GM23338 (cell line): ENCODE measurements at regions not wholly inside any gene's neighbourhood (a gene's known extent, or its start where the extent isn't known, plus 50 kb on each side); places are given as distances from the start of the nearest gene placed in this dataset.
A peak's percentile ranks its signal among the peaks of the same experiment; 100 is the strongest.

Experiments
- ATAC-seq: fragments of 200-7000 bp; cut with Tn5 transposase; 3 replicates; pipeline ENCODE4 v1.9.1; 2020
- DNase-seq: peaks from one replicate; pipeline ENCODE4 v3.0.0-alpha.2; 2015; ENCODE audit warnings: low spot score
- H2AFZ ChIP-seq: fragments of 200-600 bp; sonication (generic); 2 replicates; pipeline ENCODE4 v1.8.0; 2016; ENCODE audit warnings: antibody characterized with exemption, mild to moderate bottlenecking, moderate library complexity
- H3F3A ChIP-seq: fragments of 200-600 bp; sonication (generic); replicated peaks from 2 replicates; pipeline ENCODE4 v1.8.0; 2017; ENCODE audit warnings: antibody characterized with exemption, mixed run types, low read depth
- H3K27ac ChIP-seq: fragments of 200-600 bp; sonication (generic); 2 replicates; pipeline ENCODE4 v1.6.1; 2016; ENCODE audit warnings: low read depth
- H3K27me3 ChIP-seq: fragments of 200-600 bp; sonication (generic); 2 replicates; pipeline ENCODE4 v1.8.0; 2016; ENCODE audit warnings: mild to moderate bottlenecking, mixed run types, moderate library complexity; ENCODE audit not compliant: insufficient read depth
- H3K36me3 ChIP-seq: fragments of 200-600 bp; sonication (generic); 2 replicates; pipeline ENCODE4 v1.8.0; 2016; ENCODE audit warnings: mild to moderate bottlenecking; ENCODE audit not compliant: insufficient read depth
- H3K4me1 ChIP-seq: fragments of 200-600 bp; sonication (generic); 2 replicates; pipeline ENCODE4 v1.8.0; 2016; ENCODE audit warnings: mild to moderate bottlenecking, moderate library complexity; ENCODE audit not compliant: insufficient read depth
- H3K4me2 ChIP-seq: fragments of 200-600 bp; sonication (generic); 2 replicates; pipeline ENCODE4 v1.7.1; 2017; ENCODE audit warnings: mixed run types
- H3K4me3 ChIP-seq: fragments of 200-600 bp; sonication (generic); 2 replicates; pipeline ENCODE4 v1.6.1; 2016; ENCODE audit warnings: mixed run types
- H3K79me2 ChIP-seq: fragments of 200-600 bp; sonication (generic); replicated peaks from 2 replicates; pipeline ENCODE4 v1.8.0; 2017; ENCODE audit warnings: mild to moderate bottlenecking; ENCODE audit not compliant: insufficient read depth
- H3K9me2 ChIP-seq: fragments of 200-600 bp; sonication (generic); 2 replicates; pipeline ENCODE4 v1.8.0; 2017; ENCODE audit not compliant: insufficient read depth
- H4K20me1 ChIP-seq: fragments of 200-600 bp; sonication (generic); replicated peaks from 2 replicates; pipeline ENCODE4 v1.8.0; 2017; ENCODE audit warnings: mild to moderate bottlenecking; ENCODE audit not compliant: insufficient read depth
- H3K27ac Mint-ChIP-seq: 2 replicates; pipeline ENCODE4 v1.8.0; 2020; ENCODE audit warnings: inconsistent platforms, mild to moderate bottlenecking, moderate library complexity, mixed read lengths
- H3K27me3 Mint-ChIP-seq: 3 replicates; pipeline ENCODE4 v1.8.0; 2022; ENCODE audit warnings: low read depth, mild to moderate bottlenecking, moderate library complexity, mixed read lengths, inconsistent platforms; ENCODE audit not compliant: insufficient read depth, poor library complexity
- H3K36me3 Mint-ChIP-seq: 3 replicates; pipeline ENCODE4 v1.8.0; 2021; ENCODE audit warnings: low read depth, mild to moderate bottlenecking, inconsistent platforms, moderate library complexity, mixed read lengths
- H3K4me1 Mint-ChIP-seq: 3 replicates; pipeline ENCODE4 v1.8.0; 2020; ENCODE audit warnings: mild to moderate bottlenecking, inconsistent platforms, mixed read lengths
- H3K4me3 Mint-ChIP-seq: 3 replicates; pipeline ENCODE4 v1.8.0; 2021; ENCODE audit warnings: moderate library complexity, mild to moderate bottlenecking, inconsistent platforms, mixed read lengths
- H3K9me3 Mint-ChIP-seq: 3 replicates; pipeline ENCODE4 v1.8.0; 2020; ENCODE audit warnings: moderate library complexity, mild to moderate bottlenecking, inconsistent platforms, mixed read lengths
- CREB1 ChIP-seq: fragments of 250-450 bp; sonication (Bioruptor Pico); IDR thresholded peaks from 2 replicates; pipeline ENCODE4 v1.5.0; 2020; ENCODE audit warnings: low read depth, mild to moderate bottlenecking, moderate library complexity
- EZH2 ChIP-seq: fragments of 200-600 bp; sonication (generic); IDR thresholded peaks from one replicate; pipeline ENCODE4 v1.8.0; 2017; ENCODE audit warnings: antibody characterized with exemption, mild to moderate bottlenecking, low read depth; ENCODE audit not compliant: unreplicated experiment
- JUNB ChIP-seq: IDR thresholded peaks from one replicate; pipeline ENCODE4 v1.6.1; 2016; ENCODE audit warnings: antibody characterized with exemption; ENCODE audit not compliant: unreplicated experiment
- POLR2AphosphoS5 ChIP-seq: IDR thresholded peaks from 2 replicates; pipeline ENCODE4 v1.6.1; 2016; ENCODE audit warnings: antibody characterized with exemption, low read depth
- STAT1 ChIP-seq: IDR thresholded peaks from one replicate; pipeline ENCODE4 v1.6.1; 2016; ENCODE audit warnings: antibody characterized with exemption; ENCODE audit not compliant: unreplicated experiment
- ZNF114 ChIP-seq: fragments of 250-450 bp; sonication (Bioruptor Pico); IDR thresholded peaks from 2 replicates; pipeline ENCODE4 v1.5.0; 2020; ENCODE audit warnings: mild to moderate bottlenecking, moderate library complexity
- ZNF331 ChIP-seq: fragments of 250-450 bp; sonication (Bioruptor Pico); IDR thresholded peaks from 2 replicates; pipeline ENCODE4 v1.5.0; 2020; ENCODE audit warnings: low read depth, mild to moderate bottlenecking, moderate library complexity
- TF ChIP-seq, protein P1 (sequence below), 2 experiments: fragments of 200-600 bp in 1 of 2; sonication (generic) in 1 of 2; conservative IDR thresholded peaks; 2 replicates each; pipeline versions ENCODE4 v1.5.1 to v1.6.1; 2016 to 2017; ENCODE audit warnings: antibody characterized with exemption in 2 of 2, low read depth in 2 of 2, mild to moderate bottlenecking in 2 of 2, moderate library complexity in 1 of 2
- TF ChIP-seq, protein P2 (sequence below): IDR thresholded peaks from one replicate; pipeline ENCODE4 v1.6.1; 2018; ENCODE audit warnings: antibody characterized with exemption; ENCODE audit not compliant: unreplicated experiment
- TF ChIP-seq, protein P3 (sequence below): IDR thresholded peaks from 2 replicates; pipeline ENCODE4 v1.6.1; 2016; ENCODE audit warnings: antibody characterized with exemption

DNA sequence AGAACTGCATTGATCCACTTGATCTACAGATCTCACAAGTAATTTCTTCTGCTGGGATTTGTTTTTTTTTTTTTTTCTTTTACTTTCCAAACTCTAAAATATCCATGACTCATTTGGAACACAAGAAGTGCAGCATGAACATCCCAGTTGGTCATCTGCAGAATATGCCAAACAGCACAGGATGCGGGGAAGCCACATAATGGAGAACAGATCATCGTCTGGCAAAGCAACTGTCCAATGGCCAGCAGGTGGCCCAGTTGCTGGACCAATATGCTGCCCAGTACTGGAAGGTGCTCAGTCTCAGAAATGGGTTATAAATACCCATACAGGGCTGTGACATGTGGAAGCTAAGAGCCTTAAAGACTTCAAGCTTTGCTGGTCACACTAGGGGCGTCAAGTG lies 221.3 kb upstream of the TAS2R1 start:
- H3K4me1 Mint-ChIP-seq, result no peaks in the 10 kb centered on the region
- H3K27ac Mint-ChIP-seq, result no peak overlapping the region
- TF ChIP-seq CREB1, result no peak
- TF ChIP-seq, protein P1, sequence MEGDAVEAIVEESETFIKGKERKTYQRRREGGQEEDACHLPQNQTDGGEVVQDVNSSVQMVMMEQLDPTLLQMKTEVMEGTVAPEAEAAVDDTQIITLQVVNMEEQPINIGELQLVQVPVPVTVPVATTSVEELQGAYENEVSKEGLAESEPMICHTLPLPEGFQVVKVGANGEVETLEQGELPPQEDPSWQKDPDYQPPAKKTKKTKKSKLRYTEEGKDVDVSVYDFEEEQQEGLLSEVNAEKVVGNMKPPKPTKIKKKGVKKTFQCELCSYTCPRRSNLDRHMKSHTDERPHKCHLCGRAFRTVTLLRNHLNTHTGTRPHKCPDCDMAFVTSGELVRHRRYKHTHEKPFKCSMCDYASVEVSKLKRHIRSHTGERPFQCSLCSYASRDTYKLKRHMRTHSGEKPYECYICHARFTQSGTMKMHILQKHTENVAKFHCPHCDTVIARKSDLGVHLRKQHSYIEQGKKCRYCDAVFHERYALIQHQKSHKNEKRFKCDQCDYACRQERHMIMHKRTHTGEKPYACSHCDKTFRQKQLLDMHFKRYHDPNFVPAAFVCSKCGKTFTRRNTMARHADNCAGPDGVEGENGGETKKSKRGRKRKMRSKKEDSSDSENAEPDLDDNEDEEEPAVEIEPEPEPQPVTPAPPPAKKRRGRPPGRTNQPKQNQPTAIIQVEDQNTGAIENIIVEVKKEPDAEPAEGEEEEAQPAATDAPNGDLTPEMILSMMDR (conservative IDR thresholded peaks at IDR 0.05; ENCODE audit: low read depth in 2 of 2), result peak; percentile 24 to 49; a peak in 3 of 4 replicates
- no peak for TF ChIP-seq ZNF114 (CRISPR knock-in tag)
- TF ChIP-seq, protein P2, sequence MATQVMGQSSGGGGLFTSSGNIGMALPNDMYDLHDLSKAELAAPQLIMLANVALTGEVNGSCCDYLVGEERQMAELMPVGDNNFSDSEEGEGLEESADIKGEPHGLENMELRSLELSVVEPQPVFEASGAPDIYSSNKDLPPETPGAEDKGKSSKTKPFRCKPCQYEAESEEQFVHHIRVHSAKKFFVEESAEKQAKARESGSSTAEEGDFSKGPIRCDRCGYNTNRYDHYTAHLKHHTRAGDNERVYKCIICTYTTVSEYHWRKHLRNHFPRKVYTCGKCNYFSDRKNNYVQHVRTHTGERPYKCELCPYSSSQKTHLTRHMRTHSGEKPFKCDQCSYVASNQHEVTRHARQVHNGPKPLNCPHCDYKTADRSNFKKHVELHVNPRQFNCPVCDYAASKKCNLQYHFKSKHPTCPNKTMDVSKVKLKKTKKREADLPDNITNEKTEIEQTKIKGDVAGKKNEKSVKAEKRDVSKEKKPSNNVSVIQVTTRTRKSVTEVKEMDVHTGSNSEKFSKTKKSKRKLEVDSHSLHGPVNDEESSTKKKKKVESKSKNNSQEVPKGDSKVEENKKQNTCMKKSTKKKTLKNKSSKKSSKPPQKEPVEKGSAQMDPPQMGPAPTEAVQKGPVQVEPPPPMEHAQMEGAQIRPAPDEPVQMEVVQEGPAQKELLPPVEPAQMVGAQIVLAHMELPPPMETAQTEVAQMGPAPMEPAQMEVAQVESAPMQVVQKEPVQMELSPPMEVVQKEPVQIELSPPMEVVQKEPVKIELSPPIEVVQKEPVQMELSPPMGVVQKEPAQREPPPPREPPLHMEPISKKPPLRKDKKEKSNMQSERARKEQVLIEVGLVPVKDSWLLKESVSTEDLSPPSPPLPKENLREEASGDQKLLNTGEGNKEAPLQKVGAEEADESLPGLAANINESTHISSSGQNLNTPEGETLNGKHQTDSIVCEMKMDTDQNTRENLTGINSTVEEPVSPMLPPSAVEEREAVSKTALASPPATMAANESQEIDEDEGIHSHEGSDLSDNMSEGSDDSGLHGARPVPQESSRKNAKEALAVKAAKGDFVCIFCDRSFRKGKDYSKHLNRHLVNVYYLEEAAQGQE, result no peak
- no peak overlapping the region for H3K27ac ChIP-seq
- no peak overlapping the region for H3K4me2 ChIP-seq
- H3K9me2 ChIP-seq, result peaks cover 17% of the 10 kb centered on the region
- H2AFZ ChIP-seq, result no peak overlapping the region
- peaks cover 2% of the 10 kb centered on the region for H3K27me3 Mint-ChIP-seq
- DNase-seq (no peak), ATAC-seq (no peak)
- no peaks in the 10 kb centered on the region for H3K36me3 ChIP-seq
- no peaks in the 10 kb centered on the region for H3F3A ChIP-seq
- no peaks in the 10 kb centered on the region for H3K27me3 ChIP-seq
- H3K36me3 Mint-ChIP-seq, result no peaks in the 10 kb centered on the region
- no peaks in the 10 kb centered on the region for H3K79me2 ChIP-seq
- no peaks in the 10 kb centered on the region for H4K20me1 ChIP-seq
- H3K4me3 Mint-ChIP-seq, result no peak overlapping the region
- H3K4me3 ChIP-seq, result no peak overlapping the region
- H3K9me3 Mint-ChIP-seq, result no peaks in the 10 kb centered on the region
- no peaks in the 10 kb centered on the region for H3K4me1 ChIP-seq

DNA sequence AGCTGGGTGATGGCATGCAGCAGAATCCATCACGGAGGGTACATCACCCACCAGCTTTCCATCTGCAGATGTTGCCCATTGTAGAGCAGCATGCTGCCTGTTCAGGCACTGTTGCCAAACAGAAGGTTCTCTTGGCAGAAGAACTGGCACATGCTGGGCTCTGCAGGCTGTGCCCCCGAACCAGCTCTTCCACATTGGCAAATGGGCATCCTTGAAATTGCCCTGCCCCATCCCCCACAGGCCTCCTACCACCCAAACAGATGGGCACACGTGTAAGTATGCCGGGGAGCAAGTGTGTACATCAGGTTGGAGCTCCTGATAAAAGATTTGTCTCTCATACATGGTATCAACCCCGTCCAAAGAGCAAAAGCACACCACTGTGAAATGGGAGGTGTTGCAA lies 220.3 kb upstream of the TAS2R1 start:
- Mint-ChIP-seq H3K9me3 (no peaks in the 10 kb centered on the region), H3K4me1 (no peaks in the 10 kb centered on the region), H3K27ac (no peak overlapping the region), H3K4me3 (no peak overlapping the region), H3K27me3 (peaks cover 2% of the 10 kb centered on the region), H3K36me3 (no peaks in the 10 kb centered on the region)
- no peak for TF ChIP-seq POLR2AphosphoS5
- TF ChIP-seq STAT1, result no peak
- TF ChIP-seq ZNF331 (CRISPR knock-in tag), result no peak
- no peak for TF ChIP-seq CREB1
- no peak for TF ChIP-seq JUNB
- no peak for TF ChIP-seq ZNF114 (CRISPR knock-in tag)
- TF ChIP-seq, protein P3, sequence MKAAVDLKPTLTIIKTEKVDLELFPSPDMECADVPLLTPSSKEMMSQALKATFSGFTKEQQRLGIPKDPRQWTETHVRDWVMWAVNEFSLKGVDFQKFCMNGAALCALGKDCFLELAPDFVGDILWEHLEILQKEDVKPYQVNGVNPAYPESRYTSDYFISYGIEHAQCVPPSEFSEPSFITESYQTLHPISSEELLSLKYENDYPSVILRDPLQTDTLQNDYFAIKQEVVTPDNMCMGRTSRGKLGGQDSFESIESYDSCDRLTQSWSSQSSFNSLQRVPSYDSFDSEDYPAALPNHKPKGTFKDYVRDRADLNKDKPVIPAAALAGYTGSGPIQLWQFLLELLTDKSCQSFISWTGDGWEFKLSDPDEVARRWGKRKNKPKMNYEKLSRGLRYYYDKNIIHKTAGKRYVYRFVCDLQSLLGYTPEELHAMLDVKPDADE, result no peak
- TF ChIP-seq, protein P2, result no peak
- TF ChIP-seq EZH2, result no peak
- TF ChIP-seq, protein P1 (conservative IDR thresholded peaks at IDR 0.05; ENCODE audit: low read depth in 2 of 2), result no peak
- Histone ChIP-seq H3K27ac (no peak overlapping the region), H3F3A (no peaks in the 10 kb centered on the region), H3K4me2 (no peak overlapping the region), H3K79me2 (no peaks in the 10 kb centered on the region), H3K9me2 (peaks cover 17% of the 10 kb centered on the region), H3K36me3 (no peaks in the 10 kb centered on the region), H3K4me3 (no peak overlapping the region), H4K20me1 (no peaks in the 10 kb centered on the region), H3K27me3 (no peaks in the 10 kb centered on the region), H3K4me1 (no peaks in the 10 kb centered on the region), H2AFZ (no peak overlapping the region)
- DNase-seq, result no peak
- ATAC-seq, result no peak
